ENCODE measurements at regions not wholly inside any gene's neighbourhood (a gene's known extent, or its start where the extent isn't known, plus 50 kb on each side); places are given as distances from the start of the nearest gene placed in this dataset.

DNA sequence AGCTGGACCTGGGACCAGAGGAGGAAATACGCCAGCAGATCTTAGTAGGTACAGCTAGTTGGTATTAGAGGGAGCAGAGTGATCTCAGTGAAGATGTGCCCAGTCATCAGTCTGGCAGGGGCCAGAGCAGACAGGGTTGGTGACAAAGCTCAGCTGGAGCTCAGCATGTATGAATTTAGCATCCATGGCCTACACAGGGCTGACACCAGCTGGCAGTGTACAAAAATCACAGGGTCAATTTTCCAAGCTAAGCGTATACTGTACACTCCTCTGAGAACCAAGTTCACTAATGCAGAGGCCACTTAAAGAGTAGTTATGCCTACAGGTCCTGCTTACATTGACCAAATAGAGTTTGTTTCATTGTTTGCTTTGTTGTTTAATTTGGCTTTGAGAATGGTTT is 146.6 kb downstream of the SLC24A2 start:
- no peak overlapping the region for H3K4me3 ChIP-seq
- TF ChIP-seq, protein P1, sequence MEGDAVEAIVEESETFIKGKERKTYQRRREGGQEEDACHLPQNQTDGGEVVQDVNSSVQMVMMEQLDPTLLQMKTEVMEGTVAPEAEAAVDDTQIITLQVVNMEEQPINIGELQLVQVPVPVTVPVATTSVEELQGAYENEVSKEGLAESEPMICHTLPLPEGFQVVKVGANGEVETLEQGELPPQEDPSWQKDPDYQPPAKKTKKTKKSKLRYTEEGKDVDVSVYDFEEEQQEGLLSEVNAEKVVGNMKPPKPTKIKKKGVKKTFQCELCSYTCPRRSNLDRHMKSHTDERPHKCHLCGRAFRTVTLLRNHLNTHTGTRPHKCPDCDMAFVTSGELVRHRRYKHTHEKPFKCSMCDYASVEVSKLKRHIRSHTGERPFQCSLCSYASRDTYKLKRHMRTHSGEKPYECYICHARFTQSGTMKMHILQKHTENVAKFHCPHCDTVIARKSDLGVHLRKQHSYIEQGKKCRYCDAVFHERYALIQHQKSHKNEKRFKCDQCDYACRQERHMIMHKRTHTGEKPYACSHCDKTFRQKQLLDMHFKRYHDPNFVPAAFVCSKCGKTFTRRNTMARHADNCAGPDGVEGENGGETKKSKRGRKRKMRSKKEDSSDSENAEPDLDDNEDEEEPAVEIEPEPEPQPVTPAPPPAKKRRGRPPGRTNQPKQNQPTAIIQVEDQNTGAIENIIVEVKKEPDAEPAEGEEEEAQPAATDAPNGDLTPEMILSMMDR (IDR thresholded peaks at IDR 0.05): no peak
- TF ChIP-seq POLR2A (IDR thresholded peaks at IDR 0.05): no peak
- H3K27me3 ChIP-seq: no peaks in the 10 kb centered on the region
- WGBS, 2 donors: 90 to 100% methylated on average over 1 to 2 of the region's 2 CpGs
- H3K4me1 ChIP-seq: no peaks in the 10 kb centered on the region
- intact Hi-C loops (cut with DNase I; ENCODE audit: low total_unique reads): no loop called here
- H3K27ac ChIP-seq: no peak overlapping the region
- H3K9me3 ChIP-seq: no peaks in the 10 kb centered on the region
- DNase-seq: no peak
- H3K36me3 ChIP-seq (ENCODE audit: low read depth, missing control alignments): no peaks in the 10 kb centered on the region

DNA sequence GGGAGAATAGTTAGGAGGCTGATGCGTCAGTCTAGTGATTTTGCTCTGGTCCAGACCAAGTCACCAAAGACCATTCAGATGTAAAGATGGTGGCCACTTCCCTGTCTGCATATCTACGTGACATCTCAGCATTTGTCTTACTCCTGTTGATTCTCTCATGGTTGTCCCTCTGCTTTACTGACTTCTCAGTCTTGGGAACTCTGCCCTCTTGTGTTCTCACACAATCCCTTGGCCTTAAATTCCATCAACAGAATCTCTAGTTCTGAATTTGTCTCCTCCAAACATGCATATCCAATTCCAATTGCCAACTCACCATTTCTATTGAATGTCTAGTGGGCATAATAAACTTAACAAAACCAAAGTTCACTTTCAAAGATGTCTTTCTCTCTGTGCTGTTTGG is 147.8 kb downstream of the SLC24A2 start:
- no peaks in the 10 kb centered on the region for H3K27me3 ChIP-seq
- TF ChIP-seq, protein P1 (IDR thresholded peaks at IDR 0.05): no peak
- no peak for TF ChIP-seq POLR2A (IDR thresholded peaks at IDR 0.05)
- intact Hi-C loops (cut with DNase I; ENCODE audit: low total_unique reads): no loop called here
- no peak for DNase-seq
- H3K4me1 ChIP-seq: no peaks in the 10 kb centered on the region
- no peaks in the 10 kb centered on the region for H3K9me3 ChIP-seq
- H3K4me3 ChIP-seq: no peak overlapping the region
- H3K36me3 ChIP-seq (ENCODE audit: low read depth, missing control alignments): no peaks in the 10 kb centered on the region
- WGBS, 2 donors: 79 to 97% methylated on average over 2 of the region's 2 CpGs
- H3K27ac ChIP-seq: no peak overlapping the region

DNA sequence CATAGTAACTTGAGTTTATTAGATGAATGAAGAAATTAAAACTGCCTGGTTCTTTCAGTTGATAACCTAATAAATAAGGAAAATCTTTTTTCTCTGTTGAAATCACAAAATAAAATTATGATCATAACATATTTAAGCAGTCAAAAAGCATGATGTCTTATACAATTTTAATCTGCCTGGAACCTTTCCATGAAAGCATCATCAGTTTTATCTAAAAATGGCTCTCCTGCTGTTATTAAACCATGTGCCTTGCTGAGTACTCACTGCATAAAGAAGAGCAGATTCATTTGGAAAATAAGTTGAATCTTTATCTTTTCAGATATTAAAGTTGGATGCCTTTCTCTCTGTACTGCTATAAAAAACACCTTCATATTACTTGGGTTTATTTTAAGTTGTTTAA is 148.8 kb downstream of the SLC24A2 start:
- Histone ChIP-seq H3K27me3 (no peaks in the 10 kb centered on the region), H3K27ac (no peak overlapping the region), H3K4me1 (no peaks in the 10 kb centered on the region), H3K9me3 (no peaks in the 10 kb centered on the region), H3K36me3 (ENCODE audit: low read depth, missing control alignments) (no peaks in the 10 kb centered on the region), H3K4me3 (no peak overlapping the region)
- no peak for DNase-seq
- no peak for TF ChIP-seq POLR2A (IDR thresholded peaks at IDR 0.05)
- intact Hi-C loops (cut with DNase I; ENCODE audit: low total_unique reads): no loop called here

DNA sequence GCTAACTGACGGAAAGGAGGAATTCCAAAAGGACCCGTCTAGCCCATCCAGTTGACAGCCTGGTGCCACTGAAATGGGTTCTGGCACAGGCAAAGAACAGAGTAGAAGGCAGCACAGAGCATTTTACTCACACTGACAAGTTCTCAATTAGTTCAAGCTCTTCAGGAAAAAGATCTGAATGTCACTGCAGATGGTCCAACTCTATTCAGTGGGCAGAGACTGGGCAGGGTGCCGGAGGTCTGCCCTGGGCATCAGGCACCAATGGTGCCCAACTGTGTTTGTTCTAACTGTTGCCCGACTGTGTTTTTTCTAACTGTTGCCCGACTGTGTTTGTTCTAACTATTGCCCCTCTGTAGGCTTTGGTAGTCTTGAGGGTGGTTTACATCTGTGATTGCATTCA is 151.8 kb downstream of the SLC24A2 start:
- no peaks in the 10 kb centered on the region for H3K9me3 ChIP-seq
- no peaks in the 10 kb centered on the region for H3K27me3 ChIP-seq
- TF ChIP-seq POLR2A (IDR thresholded peaks at IDR 0.05): no peak
- TF ChIP-seq, protein P1 (IDR thresholded peaks at IDR 0.05): no peak
- no peak for DNase-seq
- H3K36me3 ChIP-seq (ENCODE audit: low read depth, missing control alignments): no peaks in the 10 kb centered on the region
- intact Hi-C loops (cut with DNase I; ENCODE audit: low total_unique reads): no loop called here
- no peaks in the 10 kb centered on the region for H3K4me1 ChIP-seq
- H3K4me3 ChIP-seq: no peak overlapping the region
- no peak overlapping the region for H3K27ac ChIP-seq
- WGBS, 2 donors: 90 to 91% methylated on average over 5 of the region's 5 CpGs

DNA sequence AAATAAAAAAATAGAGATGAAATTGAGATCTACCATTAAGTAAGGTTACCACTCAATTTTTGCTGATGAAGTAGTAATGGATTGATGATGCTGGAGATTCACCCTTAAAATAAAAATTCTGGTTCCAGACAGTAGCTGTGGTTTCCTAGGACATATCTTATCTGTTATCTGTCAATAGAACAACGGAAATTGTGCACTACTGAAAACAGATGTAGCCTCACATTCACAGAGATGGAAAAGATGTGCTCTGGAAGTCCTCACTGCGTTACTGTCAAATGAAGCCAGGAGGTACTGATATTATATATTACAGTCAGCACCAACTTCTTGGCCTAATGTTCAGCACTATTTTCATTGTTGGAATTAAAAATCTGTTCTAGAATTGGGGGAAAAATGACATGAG is 154.0 kb downstream of the SLC24A2 start:
- H3K27ac ChIP-seq: no peak overlapping the region
- TF ChIP-seq POLR2A (IDR thresholded peaks at IDR 0.05): no peak
- TF ChIP-seq, protein P1 (IDR thresholded peaks at IDR 0.05): no peak
- intact Hi-C loops (cut with DNase I; ENCODE audit: low total_unique reads): no loop called here

More for the DNA sequence above, 154.0 kb downstream of the SLC24A2 start:
- Histone ChIP-seq H3K27me3 (no peaks in the 10 kb centered on the region), H3K4me1 (no peaks in the 10 kb centered on the region), H3K4me3 (no peak overlapping the region), H3K9me3 (no peaks in the 10 kb centered on the region), H3K36me3 (ENCODE audit: low read depth, missing control alignments) (no peaks in the 10 kb centered on the region)
- 64 to 77% methylated on average over 2 of the region's 2 CpGs for WGBS, 2 donors
- DNase-seq: no peak
